RKO (cell line): ENCODE measurements at regions not wholly inside any gene's neighbourhood (a gene's known extent, or its start where the extent isn't known, plus 50 kb on each side); places are given as distances from the start of the nearest gene placed in this dataset.
A peak's percentile ranks its signal among the peaks of the same experiment; 100 is the strongest.

Experiments
- DNase-seq: peaks from one replicate; pipeline ENCODE4 v3.0.0-alpha.2; 2016; ENCODE audit warnings: low spot score

DNA sequence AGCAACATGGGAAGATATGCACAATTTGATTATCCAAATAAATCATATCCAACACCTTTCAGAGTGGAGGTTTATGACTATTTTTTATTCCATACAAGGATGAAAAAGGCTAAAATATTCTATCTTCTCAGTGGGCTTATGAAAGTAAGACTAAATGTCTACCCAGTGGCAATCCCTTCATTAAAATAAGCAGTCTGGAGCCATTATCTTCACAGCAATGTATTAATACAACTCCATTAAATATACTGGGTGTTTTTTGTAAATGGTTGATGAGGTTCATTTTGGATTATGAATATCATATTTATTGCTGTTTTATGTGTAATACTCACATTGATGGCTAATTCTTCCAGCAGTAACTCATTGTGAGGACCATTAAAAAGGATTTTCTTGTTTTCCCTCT is 352.7 kb upstream of the SOX11 start:
- DNase-seq = no peak

DNA sequence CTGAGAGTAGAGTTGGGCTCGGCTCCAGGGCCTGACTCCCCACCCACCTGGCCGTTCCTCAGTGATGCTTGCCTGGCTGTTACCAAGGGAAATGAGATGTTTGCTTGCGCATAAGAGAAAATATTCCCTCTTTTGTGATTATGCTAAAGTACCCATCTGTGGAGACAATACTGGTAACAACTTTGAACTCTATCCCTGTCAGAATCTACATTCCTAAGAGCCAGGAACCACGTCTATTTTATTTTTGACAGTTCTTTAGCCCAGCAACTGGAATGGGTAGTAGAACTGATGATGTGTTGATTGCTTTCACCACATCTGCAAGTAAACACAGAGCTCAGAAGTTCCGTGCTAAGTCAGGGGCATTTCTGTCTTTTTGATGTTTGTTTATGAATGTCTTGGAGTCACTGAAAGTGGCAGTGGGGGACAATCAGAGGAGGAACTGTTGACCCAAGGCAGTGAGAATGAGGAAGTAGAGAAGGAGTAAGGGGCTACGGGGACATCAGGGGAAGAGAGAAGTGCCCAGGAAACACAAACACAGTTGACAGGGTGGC is 348.3 kb upstream of the SOX11 start:
- DNase-seq = no peak

DNA sequence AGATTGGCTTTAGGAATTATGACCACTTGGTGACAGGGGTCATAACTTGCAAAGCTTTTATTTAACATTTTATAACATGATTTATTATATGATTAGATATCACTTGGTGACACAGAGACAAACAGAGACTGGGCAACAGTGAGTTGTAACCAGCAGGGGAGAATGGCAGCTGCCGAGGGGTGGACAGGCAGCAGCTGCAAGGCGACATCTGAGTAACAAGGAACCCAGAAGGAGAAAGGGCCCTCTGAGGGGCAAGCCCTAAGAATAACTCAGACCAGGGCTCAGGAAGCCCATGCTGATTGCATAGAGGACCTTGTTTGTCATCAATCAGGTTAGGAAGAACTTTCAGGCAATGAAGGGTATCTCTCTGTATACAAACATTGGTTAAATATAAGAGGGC is 339.9 kb upstream of the SOX11 start:
- DNase-seq = no peak

DNA sequence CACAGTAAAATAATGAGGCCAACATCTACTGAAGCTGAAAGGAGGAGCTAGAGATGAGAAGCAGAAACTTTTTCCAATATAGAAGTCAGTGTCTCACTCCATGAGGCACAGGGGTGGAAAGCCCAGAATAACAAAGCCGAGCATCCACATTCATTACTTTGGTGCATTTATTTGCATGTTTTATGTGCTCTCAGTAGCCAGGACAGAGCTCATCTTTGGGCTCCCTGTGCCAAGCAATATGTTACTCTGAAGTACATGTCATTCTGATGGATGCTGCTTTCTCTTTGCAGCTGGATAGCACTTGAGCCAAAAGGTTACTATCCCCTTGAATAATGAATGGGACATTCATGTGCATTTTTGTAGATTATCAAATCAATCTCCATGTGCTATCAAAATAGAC is 338.6 kb upstream of the SOX11 start:
- DNase-seq = no peak

DNA sequence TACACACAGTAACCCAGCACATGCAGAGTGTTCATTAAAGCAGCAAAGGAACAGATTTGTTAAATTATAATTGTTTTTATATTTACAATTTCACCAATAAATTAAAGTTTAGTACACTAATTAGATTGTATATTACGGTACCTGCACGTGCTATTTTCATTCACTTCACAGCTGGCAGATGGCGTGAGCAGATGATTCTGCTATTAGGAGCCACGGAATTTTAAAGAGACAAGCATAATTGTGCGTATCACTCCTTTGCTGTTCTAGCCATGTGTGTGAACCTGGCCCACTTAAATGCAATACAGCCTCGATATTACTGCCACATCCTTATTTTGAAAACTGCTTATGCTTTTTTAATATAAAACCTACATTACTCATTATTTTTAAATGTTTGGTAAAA is 332.8 kb upstream of the SOX11 start:
- no peak for DNase-seq

DNA sequence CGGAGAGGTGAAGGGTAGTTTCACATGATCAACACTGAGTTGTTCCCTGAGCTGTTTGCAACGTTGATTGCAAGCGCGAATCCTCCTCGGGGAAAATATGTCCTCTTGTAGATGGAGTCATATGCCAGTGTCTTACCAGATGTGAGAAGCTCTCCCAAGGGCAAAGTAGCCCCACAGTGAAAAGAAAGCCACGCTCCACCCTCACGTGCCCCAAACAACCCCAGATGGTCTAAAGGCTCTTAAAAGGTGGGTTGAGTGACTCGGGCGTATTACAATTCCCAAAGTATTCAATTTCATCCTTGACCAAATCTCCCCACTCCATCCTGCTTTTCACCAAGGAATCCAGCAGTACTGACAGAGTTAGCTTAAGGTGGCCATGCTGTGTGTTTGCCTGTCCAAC is 332.1 kb upstream of the SOX11 start:
- DNase-seq = no peak

DNA sequence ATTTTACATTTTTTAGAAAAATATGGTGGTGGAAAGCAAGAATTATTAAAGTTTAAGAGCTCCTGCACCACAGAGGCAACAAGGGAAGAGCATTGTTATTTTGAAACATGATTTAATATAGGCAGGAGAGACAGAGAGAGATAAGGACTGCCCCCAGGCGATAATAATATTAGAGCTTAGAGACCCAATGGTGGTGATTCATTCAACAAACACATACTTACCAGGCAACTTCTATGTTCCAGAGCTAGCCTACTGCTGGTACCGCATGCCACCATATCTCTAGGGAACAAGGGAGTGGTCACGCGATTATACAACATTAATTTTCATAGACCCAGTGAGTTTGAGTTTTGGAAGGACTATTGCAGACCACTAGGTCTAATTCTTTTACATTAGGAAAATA is 327.8 kb upstream of the SOX11 start:
- DNase-seq = no peak

DNA sequence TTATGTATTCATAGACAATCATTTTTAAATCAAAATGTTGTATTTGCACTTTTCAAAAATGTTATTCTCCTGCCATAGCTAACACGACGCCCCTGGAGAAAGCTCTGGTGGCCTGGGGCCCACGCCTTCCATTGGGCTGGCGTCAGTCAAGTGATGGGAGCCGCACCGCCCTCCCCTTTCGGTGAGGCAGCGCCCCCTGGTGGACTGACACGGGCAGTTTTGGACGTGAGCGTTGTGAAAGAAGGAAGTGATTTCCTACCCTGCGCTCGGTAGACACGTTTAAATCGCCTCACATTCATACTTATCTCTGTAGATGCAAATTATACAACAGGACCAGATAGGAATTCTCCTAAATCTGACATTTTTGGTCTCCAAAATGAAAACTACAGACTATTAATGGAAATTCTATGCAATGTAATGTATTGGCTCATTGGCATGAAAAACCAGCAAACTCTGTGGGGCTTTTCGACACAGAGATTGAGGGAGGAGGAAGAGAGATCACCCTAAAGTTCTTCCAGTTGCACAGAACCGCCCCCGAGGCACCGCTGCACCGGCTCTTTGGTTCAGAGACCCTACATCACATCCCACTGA is 326.2 kb upstream of the SOX11 start:
- peak; percentile 53 for DNase-seq

DNA sequence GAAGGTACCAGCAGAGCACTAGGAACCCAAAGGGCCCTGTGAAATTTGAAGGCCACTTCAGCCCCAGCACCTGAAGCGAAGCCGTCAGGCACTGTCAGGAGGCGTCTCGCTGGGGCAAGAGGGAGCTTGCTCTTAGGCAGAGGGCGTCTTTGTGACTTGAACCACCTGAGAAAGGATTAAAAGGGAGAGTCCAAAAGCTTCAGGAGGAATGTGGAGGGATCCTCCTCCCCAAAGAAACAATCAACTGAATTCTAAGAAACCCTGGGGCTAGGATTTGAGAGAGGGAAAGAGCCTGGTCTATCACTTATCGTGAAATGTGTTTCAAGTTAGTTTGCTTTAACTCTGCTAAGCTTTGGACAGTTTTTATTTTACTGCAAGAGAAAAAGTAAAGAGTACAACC is 324.9 kb upstream of the SOX11 start:
- DNase-seq = no peak

DNA sequence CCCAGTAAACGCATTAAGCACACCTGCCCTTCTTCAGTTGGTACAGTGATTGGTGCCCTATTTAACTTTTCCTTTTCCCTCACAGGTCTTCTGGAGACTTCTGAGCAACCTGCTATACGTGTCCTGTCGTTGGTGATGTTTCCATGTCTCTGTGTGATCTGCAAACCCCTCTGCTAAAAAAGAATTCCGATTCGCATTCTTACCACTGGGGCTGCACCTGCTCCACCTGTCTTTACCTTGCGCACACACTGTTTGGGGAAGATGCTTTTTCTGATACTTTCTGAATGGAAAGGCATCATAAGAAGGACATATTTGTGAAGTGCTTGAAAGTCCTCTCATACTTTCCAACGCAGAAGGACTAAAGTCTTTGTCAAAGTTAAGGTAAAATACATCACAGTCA is 323.9 kb upstream of the SOX11 start:
- no peak for DNase-seq

DNA sequence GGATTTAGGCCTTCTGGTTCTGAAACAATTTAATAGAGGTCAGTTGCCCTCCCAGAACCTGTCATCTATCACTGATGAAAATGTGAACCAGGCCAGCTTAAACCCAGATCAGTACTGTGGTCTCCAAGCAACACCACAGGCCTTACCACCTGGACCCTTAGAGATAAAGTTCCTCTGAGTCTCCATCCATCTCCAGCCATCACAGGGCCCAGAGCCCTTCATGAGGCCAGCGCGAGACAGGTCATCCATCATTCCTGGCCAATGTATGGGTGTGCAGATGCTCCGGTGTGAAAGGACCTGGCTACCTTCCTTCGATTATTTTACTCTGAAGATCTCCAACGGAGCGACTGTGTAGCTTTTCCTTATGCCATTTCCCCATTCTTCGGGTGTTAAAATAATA is 322.7 kb upstream of the SOX11 start:
- DNase-seq = peak; percentile 1

DNA sequence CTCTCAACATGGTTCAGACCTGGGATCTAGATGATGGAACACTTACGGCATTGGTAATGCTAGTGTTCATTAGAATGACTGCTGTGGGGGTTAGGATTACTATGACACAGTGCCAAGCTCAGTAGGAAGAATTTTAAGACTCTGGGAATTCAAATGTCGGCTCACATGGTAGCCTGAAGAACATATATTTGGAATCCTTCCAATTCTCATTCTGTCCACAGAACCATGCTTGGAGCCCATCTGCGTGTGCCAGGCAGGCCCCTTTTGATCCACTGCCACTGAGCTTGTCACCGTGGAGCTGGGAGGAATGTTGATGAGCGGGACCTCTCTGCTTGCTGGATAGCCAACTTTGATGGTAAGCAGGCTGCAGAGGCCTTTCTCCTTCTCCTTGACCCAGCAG is 322.0 kb upstream of the SOX11 start:
- DNase-seq = no peak

DNA sequence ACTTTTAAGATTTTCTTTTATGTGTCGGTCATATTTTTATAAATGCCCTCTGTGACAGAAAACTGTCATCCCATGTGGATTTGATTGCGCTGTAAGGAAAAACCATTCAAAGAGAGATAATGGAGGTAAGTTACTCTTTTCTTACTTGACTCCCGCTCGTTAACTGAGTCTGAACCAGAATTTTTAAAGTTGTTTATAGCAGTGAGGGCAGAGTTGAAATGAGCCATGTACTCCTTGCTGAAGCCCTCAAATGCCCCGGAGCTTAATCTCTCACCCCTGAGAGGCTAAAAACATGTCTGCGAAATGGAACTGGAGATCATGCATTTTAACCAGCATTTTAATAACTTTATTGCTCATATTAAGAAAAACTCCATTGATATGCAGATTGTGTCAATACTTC is 320.0 kb upstream of the SOX11 start:
- no peak for DNase-seq

DNA sequence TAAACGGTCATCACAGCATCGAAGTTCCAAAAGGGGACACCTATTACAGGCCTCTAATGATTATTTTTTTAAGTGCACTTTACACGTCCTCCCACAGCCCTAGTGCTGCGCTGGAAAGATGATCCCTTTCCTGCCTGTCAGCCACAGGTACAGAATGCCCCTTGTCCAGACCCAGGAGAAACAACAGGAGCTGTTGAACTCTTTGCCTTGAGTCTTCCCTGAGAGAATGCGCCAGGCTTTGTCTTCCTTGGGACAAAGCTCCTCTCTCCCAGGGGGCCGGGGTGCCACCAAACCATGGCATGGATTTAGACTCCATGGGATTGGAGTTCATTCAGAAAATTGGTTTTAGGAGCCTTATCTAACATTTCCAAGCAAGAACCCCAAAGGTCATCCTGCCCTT is 319.0 kb upstream of the SOX11 start:
- DNase-seq = no peak

DNA sequence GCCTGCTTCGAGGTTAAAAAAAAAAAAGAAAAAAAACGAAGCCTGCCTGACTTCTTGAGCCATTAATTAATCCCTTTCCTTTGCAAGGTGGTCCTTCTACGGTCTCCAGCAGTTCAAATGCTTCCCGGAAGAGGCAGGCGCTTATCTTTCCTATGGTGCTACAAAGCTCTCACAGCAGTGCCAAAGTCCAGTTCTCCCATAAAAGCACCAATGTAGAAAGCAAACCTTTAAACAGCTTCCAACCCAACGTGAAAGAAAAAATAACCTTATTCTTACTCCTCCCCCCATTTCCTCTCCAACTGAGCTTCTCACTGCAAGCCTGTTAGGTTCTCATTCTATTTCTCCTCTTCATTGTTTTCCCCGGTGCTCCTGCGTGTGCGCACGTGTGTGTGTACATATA is 317.4 kb upstream of the SOX11 start:
- DNase-seq = no peak

DNA sequence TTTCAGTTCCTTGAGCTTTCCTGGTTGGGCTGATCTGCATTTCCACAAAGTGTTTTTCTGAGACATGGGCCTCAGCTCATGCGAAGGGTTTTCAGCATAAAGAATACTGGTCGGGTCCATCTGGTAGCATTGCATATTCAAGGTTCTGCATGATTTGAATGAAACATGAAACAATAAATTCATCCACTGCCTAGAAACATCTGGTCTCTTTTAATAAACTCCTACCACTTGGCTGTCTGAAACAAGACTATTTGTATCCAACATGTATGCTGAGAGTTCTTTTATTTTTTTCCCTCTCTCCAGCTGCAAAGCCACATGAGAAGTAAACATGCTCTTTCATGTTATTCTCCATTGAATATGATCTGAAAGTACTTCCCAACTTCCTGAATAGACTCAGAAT is 314.9 kb upstream of the SOX11 start:
- no peak for DNase-seq

DNA sequence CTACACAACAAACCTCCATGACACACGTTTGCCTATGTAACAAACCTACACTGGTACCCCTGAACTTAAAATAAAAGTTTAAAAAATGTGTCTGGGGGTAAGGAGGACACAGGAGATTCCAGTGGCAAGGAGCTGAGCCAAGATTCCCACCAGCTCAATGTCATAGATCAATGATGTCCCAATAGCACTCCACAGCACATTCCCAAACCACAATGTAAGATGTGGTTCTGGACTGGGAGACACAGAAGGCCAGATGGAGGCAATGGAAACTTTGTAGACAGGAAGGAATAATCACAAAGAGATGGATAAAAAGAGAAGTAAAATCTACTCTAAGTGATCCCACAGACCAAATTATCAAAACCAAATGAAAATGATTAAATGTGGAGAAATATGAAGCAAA is 312.4 kb upstream of the SOX11 start:
- DNase-seq = no peak

DNA sequence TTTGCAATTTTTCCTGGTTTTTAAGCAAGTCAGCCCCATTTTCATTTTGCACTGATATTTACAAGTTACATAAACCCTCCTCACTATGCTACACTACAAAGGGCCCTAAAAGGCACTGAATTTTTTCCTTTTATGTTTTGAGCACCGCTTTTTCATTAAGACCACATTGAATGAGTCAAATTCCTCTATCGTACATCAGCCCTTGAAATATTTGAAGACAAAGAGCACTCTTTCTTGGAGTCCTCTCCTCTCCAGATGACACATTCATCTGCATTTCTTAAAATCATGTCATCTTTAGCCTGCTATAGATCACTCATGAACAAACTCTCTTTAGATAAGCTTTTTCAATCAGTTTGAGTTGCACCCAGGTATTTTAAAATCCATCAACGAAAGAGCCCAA is 306.6 kb upstream of the SOX11 start:
- DNase-seq = no peak

DNA sequence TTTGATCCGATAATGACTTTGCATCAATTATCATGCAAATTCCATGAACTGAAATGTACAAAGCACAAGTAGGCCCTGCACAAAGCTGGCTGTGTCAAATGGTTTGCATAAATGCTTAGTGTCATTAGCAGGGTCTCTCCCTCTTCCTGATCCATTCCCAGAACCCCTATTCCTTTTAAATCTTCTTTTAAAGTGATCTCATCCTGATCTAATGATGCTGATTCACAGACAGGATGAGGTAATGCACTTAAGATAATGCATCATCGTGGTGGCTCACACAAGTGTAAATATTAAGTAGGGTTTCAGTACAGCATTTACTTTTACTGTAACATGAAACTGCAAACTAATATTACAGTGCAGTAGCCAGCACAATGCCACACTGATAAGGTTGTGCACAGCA is 304.8 kb upstream of the SOX11 start:
- peak; percentile 34 for DNase-seq

DNA sequence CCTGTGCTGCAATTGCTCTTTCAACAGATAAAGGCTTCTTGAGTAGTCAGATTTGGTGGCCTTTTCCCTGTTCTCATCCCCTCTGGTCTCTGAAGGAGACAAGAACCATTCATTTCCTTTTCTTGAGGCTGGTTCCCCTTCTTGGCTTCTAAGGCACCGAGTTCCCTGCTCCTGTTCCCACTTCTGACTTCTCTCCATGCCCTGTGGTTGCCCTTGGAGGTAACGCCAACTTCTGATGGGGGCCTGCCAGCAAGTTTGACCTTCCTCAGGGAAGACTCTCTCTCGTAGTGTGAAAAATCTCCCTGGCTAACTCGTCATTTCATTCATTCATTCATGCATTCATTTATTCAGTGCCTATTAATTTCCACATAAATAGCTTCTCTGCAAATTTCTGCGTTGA is 302.4 kb upstream of the SOX11 start:
- DNase-seq = no peak

DNA sequence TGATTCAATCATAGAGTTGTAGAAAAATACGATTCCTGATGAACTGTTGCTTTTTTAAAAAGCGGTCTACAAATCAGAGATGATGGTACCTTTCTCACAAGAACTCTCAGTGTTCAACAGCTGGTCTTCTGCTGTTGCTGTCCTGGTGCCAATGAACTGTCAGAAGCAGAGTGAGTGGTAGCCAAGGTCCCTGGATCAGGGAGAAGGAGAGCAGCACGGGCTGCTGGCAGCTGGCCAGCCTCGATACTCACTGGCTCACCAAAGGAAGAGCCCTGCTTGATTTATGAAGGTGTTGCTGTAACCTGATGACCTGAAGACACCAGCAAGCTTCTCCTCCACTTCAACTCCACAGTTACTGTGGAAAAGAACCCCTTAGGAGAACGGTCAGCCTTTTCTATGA is 300.8 kb upstream of the SOX11 start:
- DNase-seq = no peak

DNA sequence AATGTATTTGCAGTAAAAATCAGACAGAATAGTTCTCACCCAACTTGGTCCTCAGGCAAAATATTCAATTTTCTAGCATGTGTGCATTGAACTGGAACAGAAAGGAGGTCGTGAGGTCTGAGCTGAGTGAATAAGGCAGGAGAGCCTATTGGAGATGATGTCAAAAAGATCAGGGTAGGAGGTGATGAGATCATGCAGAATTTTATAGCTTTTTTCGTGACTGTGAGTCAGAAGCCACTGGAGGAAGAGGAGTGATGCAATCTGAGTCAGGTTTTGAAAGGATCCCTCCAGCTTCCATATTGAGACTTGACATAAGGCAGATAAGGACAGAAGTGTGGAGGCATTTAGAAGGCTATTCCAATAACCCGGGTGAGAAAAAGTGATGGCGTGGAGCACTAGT is 299.5 kb upstream of the SOX11 start:
- peak; percentile 45 for DNase-seq

DNA sequence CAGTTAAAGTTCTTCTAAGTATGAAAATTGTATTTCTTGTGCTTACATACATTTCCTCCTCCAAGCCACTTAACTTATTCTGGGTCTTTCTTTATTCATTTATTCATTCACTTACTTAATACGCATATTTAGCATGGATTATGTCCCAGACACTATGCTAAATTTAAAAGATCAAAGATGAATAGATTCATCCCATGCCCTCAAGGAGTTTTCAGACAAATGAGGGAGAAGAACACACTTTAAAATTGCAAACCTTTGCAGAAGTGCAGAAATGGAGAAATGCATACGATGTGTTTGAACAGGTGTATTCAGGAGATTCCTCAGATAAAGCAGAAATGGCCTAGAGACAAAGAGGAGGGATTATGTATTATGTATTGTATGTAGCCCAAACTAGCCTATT is 298.7 kb upstream of the SOX11 start:
- DNase-seq = no peak

DNA sequence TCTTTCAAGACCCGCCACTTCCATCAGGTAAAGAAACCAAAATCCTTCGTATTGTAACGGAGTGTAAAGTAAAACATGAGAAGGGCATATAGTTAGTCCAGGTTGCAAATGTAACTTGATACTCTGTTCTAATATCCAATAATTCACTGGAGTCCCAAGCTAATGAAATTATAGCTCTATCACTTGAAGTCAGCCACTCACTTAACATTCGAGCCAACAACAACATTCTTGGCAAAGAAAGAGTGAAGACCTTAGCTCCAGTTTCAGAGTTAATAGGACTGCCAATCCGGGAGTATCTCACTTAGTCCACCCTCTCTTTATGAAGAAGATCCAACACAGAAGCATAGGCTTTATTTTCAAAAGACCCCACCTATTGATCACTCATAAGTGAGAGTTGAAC is 298.0 kb upstream of the SOX11 start:
- no peak for DNase-seq

DNA sequence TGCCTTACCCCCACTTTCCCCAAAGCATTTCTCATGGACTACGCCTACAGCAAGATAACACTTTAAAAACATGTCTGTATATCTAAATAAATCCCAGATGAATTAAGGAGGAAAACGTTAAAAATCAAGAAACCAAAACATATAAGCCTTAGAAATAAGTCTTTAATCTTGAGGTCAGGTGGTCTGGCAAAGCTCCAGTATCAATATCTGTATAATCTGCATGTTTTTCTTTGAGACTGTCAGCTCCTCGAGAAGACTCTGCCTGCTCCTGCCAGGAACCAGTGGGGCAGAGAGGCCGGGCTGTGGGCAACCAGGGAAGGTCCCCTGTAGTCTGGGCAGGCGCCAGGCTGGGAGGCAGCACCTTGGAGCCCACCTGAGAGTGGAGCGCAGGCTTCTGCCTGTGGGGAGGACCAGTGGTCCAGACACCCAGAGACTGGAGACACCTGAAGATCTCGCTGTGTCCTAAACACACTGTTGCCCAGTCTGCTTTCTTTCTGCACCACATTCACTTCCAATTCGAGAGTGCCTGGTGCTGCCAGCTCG is 291.0 kb upstream of the SOX11 start:
- no peak for DNase-seq
